Lower leg skin (tissue), 4 donors: ENCODE measurements at regions not wholly inside any gene's neighbourhood (a gene's known extent, or its start where the extent isn't known, plus 50 kb on each side); places are given as distances from the start of the nearest gene placed in this dataset.

ENCODE experiments used
- DNase-seq, 2 donors: peaks; one replicate each; pipeline ENCODE4 v3.0.0-alpha.2; 2019; ENCODE audit warnings: low spot score in 2 of 2
- H3K4me3 ChIP-seq: fragments of 200-600 bp; sonication (generic); 2 replicates; pipeline ENCODE4 v1.5.1; 2017; ENCODE audit warnings: mild to moderate bottlenecking, low read depth; ENCODE audit not compliant: poor library complexity, severe bottlenecking
- POLR2A ChIP-seq, 2 donors: fragments of 450-650 bp; IDR thresholded peaks; one replicate each; pipeline ENCODE4 v1.6.1; 2016 to 2017; ENCODE audit warnings: antibody characterized with exemption in 2 of 2, mild to moderate bottlenecking in 1 of 2, moderate library complexity in 1 of 2
- WGBS, 2 donors: methylation state at CpG; one replicate each; pipeline ENCODE4 v1.1.5; 2018; 5-methylcytosine and 5-hydroxymethylcytosine counted together
- intact Hi-C: fragments of 100-400 bp; cut with DNase I; formaldehyde crosslinking; loops from one replicate; pipeline ENCODE4 v1.15.0; 2023; ENCODE audit warnings: low total_unique reads
- TF ChIP-seq, protein P1 (sequence below), 3 donors: fragments of 450-650 bp; IDR thresholded peaks; one replicate each; pipeline ENCODE4 v1.5.1; 2016; ENCODE audit warnings: antibody characterized with exemption in 3 of 3, mild to moderate bottlenecking in 3 of 3, moderate library complexity in 2 of 3

DNA sequence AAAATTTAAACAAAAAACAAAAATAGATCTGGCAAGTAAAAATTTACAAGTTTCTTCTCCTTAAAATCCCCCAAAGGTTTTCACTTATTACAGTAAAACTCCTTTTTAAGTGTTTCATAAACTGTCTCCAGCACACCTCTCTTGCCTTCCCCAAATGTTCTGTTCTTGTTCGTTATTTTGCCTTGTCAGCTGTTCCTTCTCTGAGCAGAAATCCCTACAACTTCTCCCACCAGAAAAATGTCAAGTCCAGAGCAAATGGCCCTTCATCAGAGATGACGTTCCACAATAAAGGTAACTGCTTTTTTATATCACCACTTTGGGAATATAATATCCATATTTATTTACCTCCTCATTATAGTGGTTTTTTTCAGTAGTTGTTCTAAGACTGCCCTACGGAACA lies 432.1 kb downstream of the ADAM29 start:
- TF ChIP-seq POLR2A (IDR thresholded peaks at IDR 0.05) = no peak
- TF ChIP-seq, protein P1, sequence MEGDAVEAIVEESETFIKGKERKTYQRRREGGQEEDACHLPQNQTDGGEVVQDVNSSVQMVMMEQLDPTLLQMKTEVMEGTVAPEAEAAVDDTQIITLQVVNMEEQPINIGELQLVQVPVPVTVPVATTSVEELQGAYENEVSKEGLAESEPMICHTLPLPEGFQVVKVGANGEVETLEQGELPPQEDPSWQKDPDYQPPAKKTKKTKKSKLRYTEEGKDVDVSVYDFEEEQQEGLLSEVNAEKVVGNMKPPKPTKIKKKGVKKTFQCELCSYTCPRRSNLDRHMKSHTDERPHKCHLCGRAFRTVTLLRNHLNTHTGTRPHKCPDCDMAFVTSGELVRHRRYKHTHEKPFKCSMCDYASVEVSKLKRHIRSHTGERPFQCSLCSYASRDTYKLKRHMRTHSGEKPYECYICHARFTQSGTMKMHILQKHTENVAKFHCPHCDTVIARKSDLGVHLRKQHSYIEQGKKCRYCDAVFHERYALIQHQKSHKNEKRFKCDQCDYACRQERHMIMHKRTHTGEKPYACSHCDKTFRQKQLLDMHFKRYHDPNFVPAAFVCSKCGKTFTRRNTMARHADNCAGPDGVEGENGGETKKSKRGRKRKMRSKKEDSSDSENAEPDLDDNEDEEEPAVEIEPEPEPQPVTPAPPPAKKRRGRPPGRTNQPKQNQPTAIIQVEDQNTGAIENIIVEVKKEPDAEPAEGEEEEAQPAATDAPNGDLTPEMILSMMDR (IDR thresholded peaks at IDR 0.05) = no peak
- no peak overlapping the region for H3K4me3 ChIP-seq
- WGBS, 2 donors = 66 to 75% methylated on average over 3 of the region's 3 CpGs
- intact Hi-C loops = no loop called here
- no peak for DNase-seq

DNA sequence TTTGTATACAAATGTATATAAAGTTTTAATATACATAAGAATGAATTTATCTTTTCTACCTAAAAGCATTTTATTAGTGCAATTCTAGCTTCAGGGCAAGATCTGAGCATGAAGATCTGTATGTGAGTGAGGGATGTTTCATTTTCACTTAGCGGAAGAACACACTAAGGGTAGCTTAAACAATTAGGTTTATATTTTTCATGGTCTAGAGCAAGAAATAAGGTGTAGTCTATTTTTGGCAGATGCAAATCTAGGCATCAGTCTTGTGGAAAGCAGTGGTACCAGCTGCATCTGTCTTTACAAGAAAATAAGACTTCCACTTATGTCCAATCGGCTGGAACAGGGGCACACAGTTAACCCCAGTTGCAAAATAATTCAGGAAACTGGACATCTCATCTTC lies 433.3 kb downstream of the ADAM29 start:
- no peak for DNase-seq
- no peak for TF ChIP-seq POLR2A (IDR thresholded peaks at IDR 0.05)
- TF ChIP-seq, protein P1 (IDR thresholded peaks at IDR 0.05) = no peak
- intact Hi-C loops = no loop called here
- H3K4me3 ChIP-seq = no peak overlapping the region
- WGBS, 2 donors = 61 to 90% methylated on average over 2 of the region's 2 CpGs

DNA sequence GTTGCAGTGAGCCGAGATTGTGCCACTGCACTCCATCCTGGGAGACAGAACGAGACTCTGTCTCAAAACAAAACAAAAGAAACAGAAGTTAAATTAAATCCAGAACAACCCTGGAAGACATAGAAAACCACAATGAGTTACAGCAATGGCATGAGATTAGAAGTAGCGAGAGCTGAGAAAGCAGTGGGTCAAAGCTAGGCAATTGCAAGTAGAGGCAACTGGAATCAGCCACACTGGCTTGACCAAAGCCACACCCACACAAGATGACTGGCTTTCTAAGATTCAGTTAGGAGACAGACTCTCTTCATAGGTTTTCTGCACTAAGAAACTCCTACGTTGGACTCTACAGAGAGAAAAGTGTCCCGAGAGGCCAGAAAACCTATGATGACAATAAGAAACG lies 443.0 kb downstream of the GPM6A start:
- intact Hi-C loops = no loop called here
- 73 to 78% methylated on average over 6 of the region's 6 CpGs for WGBS, 2 donors
- H3K4me3 ChIP-seq = no peak overlapping the region
- TF ChIP-seq, protein P1 (IDR thresholded peaks at IDR 0.05) = no peak
- no peak for TF ChIP-seq POLR2A (IDR thresholded peaks at IDR 0.05)
- DNase-seq = no peak

DNA sequence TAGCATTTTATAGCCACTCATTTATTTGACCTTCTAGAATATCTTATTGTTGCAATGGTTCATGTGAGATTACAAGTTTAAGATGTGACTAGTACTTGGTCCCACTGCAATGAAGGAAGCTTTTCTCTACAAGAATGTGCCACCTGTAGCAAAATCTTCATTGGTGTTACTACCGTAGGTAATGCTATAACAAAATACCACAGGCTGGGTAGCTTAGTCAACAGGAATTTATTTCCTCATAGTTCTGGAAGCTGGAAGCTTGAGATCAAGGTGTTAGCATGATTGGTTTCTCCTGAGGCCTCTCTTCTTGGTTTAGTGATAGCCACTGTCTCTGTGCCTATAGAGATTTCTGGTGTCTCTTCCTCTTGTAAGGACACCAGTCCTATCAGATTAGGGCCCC lies 441.0 kb downstream of the GPM6A start:
- 86 to 96% methylated on average over 1 of the region's 1 CpG for WGBS, 2 donors
- H3K4me3 ChIP-seq = no peak overlapping the region
- intact Hi-C loops = no loop called here
- TF ChIP-seq, protein P1 (IDR thresholded peaks at IDR 0.05) = no peak
- TF ChIP-seq POLR2A (IDR thresholded peaks at IDR 0.05) = no peak
- DNase-seq = no peak

DNA sequence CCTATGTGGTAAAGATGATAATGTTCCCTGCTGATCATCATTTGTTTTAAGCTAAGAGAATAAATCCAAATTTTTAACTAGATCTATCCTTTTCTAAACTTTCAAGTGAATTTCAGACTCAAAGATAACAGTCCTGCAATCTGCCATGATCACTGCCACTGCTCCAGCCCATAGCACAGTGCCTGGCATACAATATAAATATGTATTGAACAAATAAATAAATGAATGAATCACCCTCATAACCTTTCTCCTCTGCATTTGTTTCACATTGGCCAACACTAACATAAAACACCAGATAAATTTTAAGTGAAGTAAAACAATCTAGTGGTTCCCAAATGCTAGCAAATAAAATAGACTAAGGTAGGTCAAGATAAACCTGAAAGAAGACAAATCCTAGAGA lies 439.0 kb downstream of the GPM6A start:
- no peak for DNase-seq
- no peak for TF ChIP-seq POLR2A (IDR thresholded peaks at IDR 0.05)
- TF ChIP-seq, protein P1 (IDR thresholded peaks at IDR 0.05) = no peak
- H3K4me3 ChIP-seq = no peak overlapping the region
- intact Hi-C loops = no loop called here

DNA sequence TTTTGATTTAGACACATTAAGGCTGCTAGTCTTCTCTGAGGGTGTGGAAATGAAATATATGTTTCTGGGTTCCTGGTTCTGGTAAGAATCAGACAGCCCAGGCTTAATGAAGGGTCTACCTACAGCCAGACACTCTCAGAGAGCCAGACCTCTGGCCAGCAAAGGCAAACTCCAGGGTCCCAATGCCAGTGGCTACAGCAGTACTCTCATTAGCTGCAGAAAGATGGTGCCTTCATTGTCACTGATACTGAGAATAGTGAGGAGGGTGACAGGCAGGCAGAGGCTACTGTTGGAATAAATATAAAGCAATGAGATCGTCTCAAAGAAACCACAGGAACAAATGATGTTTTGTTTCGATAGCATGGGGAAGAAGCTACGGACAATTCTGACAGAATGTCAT lies 437.6 kb downstream of the GPM6A start:
- intact Hi-C loops = no loop called here
- DNase-seq = no peak
- WGBS, 2 donors = 88% methylated on average over 3 of the region's 3 CpGs
- H3K4me3 ChIP-seq = no peak overlapping the region
- TF ChIP-seq, protein P1 (IDR thresholded peaks at IDR 0.05) = no peak
- TF ChIP-seq POLR2A (IDR thresholded peaks at IDR 0.05) = no peak
